ENCODE measurements at regions not wholly inside any gene's neighbourhood (a gene's known extent, or its start where the extent isn't known, plus 50 kb on each side); places are given as distances from the start of the nearest gene placed in this dataset.

DNA sequence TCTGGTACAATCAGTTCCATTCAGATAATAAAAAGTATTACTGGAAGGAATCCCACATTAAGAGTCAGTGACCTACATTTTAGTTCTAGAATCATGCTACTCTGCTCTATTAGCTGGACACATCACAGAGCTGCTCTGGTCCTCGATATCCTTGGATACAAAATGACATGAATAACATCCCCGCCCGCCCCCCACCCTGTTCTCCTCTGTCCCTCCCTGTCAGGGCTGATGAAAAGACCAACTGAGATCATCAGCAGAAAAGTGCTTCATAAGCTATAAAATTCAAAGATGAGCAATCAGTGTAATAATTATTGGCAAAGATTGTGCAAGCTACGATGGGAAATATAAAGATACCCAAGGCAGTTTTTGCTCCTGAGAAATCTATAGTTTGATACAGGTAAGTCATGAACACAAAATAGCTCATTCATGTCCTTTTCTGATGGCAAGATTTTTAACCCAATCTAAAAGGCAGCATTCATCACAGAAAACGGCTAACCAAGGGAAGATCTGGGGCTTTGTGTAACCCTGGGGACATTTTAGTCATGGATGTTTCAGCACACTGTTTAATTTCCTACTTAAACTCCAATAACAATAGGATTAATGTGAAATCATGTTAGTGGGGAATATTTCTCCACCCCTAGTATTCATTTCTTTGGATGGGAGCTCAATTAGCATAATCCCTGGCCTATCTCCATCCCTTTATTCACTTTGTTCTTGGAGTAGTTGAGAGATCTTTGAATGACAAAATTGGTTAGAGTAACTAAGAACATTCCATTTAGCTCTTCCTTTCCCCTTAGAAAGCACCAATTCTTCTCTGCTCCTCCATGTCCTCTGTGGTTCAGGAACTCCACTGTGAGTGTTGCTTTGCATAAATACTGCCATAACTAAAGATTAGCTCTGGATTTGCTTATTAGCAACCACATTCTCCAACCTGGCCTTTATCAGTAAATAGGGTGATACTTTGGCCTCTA is 459.4 kb upstream of the GRIA1 start:
- DNase-seq = no peak

- no peak for DNase-seq
Observed at GRCh38 chr5:153039501-153039900, 451.0 kb upstream of the GRIA1 start.

GRCh38 chr5:153043886-153044285 is 446.6 kb upstream of the GRIA1 start:
- no peak for DNase-seq

GRCh38 chr5:153050496-153051179 is 439.8 kb upstream of the GRIA1 start:
- DNase-seq = no peak

DNA sequence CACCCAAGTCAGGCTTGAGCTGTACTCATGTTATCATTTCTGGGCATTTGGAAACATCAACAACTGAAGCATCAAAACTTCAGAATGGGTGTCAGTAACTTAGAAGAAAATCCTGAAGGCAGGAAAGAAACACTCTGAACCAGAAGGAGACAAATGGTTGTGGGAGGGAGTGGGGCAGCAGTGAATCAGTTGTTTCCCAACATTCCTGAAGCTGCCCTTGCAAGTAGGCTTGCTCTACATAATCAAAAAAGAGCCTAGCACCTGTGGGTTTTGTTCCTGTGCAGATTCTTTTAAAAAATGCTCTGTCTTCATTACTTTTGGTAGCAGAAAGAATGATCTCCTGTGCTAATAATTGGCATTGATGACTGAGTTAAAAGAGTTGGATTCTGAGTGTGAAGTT is 424.2 kb upstream of the GRIA1 start:
- DNase-seq = no peak

DNA sequence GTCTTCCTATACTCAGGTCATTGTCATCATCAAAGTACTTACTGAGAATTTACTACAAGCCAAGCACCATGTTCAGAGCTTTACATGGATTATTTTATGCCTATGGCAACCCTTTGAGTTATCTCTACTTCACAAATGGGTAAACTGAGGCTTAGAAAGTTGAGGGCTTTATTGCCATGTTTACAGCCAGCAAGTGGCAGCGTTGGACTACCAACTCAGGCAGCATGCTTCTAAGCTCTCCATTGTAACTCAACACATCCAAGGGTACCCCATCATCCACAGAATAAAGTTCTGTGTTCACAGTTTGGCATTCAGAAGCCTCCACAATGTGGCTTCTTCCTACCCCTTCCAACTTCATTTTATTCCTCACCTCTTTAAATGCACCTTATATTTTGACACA is 422.6 kb upstream of the GRIA1 start:
- no peak for DNase-seq

- DNase-seq = no peak
Observed at GRCh38 chr5:153079396-153079795, 411.1 kb upstream of the GRIA1 start.

GRCh38 chr5:153080940-153081339 is 409.5 kb upstream of the GRIA1 start:
- no peak for DNase-seq

GRCh38 chr5:153081385-153081784 is 409.1 kb upstream of the GRIA1 start:
- no peak for DNase-seq

GRCh38 chr5:153084511-153084910 is 406.0 kb upstream of the GRIA1 start:
- no peak for DNase-seq

GRCh38 chr5:153086486-153086885 is 404.0 kb upstream of the GRIA1 start:
- DNase-seq = no peak

DNA sequence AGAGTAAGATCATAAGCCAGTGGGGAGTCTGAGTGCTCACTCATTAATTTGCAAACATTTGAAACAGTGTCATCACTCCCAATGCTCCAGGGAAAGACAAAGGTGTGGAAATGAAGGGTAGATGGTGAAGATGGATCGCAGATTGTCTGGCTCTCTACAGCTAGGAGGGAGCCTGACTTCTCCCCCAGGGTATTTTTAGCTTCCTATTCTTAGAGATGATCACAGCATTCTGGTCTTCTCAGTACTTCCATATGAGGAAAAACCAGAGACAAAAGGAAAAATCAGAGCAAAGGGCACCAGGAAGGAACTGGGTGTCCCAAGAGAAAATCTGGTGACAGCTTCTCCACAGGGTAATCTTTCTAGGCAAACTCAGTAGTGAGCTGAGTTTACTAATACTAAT is 401.9 kb upstream of the GRIA1 start:
- DNase-seq = no peak

DNA sequence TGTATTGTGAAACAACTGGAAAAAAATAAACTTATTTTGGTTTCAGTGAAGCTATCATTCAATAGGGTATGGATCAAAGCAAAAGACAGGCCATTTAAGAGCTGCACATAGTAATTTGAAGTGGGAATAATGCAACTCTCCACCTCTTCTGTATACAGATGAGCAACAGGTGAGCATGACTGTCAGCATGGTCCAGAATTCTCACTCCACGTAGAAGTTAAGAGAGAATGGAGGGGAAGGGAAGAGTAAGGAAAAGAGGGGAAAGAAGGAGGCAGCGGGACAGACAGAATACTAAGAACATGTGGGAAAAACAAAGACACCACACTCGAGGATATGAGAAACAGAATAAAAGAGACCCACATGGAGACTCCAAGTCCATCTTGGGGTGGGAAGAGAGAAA is 396.1 kb upstream of the GRIA1 start:
- DNase-seq = no peak

- no peak for DNase-seq
Observed at GRCh38 chr5:153096381-153096780, 394.1 kb upstream of the GRIA1 start.

- DNase-seq = no peak
Observed at GRCh38 chr5:153099328-153099727, 391.1 kb upstream of the GRIA1 start.

DNA sequence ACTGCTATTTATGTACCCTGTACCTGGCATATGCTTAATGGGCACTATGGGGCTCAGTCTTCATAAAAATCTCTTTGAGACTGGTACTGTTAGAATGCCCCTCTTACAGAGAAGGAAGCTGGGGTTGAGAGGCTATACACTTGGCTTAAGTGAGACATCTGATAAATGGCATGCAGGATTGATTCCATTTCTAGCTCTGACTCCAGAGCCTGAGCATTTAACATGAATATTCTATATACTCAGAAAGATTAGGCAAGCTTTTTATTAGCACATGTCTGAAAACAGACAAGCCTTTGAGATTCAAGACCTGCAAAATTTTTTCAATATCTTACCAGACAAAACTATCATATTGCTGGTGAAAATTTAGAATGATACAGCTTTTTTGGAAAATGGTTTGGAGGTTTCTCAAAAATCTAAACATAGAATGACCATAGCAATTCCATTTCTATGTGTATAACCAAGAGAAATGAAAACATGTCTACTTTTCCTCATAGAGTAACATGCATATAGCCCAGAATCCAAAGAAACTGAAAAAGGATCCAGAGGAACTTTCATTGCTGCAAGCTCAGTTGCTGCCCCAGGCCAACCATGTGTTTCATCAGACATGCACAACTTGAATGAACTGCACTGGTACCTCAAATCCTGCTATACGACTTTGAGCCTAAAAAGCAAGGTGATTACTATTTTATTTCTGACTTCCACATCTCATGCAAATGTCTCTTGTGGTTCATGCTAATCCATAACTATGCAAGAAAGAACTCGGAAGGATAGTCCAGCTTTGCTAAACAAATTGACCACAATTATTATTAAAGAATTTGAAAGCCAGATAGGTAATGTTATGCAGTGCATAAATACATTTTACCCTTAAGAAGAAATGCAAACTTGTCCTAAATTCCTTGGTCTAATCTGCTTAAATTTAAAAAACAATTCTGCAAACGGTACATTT is 389.0 kb upstream of the GRIA1 start:
- no peak for DNase-seq

DNA sequence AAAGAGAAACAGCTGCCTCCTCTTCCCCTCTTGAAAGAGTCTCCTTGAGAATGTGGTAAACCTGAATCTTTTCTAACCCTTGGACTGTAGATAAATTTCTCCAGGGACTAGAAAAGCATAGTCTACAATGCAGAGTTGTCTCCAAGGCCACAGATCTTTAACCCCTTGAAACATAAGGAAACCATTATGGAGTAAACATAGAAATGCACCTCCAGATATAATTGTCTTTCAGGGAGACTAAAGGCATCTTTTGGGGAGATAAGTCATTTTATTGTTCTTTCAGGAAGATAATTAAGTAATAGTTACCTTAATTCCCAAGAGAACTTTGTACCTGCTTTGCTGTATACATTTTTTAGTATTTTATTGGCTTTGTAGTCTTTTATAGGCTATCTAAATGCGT is 373.6 kb upstream of the GRIA1 start:
- no peak for DNase-seq

DNA sequence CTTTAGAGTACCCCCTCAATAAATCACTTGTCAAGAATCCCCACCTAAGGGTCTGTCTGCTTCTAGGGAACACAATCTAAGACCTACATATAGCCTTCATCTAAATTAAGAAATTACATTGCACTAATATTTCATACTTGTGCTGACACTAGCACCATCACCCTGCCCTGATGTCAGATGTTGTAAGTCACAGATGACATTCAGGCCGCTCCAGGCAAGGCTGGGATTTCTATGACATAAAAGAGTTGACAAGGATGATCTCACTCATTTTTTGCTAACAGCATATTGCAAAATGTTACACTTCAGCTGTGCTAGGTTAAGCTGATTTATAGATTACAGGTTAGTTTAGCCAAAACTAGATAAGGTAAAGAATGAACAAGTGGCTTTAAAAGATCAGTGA is 372.5 kb upstream of the GRIA1 start:
- no peak for DNase-seq

GRCh38 chr5:153122403-153122802 is 368.1 kb upstream of the GRIA1 start:
- DNase-seq = no peak

- DNase-seq = no peak
Observed at GRCh38 chr5:153130296-153130695, 360.2 kb upstream of the GRIA1 start.

- DNase-seq = no peak
Observed at GRCh38 chr5:153135411-153135810, 355.1 kb upstream of the GRIA1 start.

- no peak for DNase-seq
Observed at GRCh38 chr5:153136910-153137614, 353.4 kb upstream of the GRIA1 start.

Measured in activated naive CD4-positive, alpha-beta T cell treated with anti-CD3 and anti-CD28 coated beads, Interleukin-2, amount 50 U/mL, for 16 hours (primary cell).